CD4-positive, alpha-beta T cell treated with Interleukin-15 for 4 hours (primary cell): ENCODE measurements at regions not wholly inside any gene's neighbourhood (a gene's known extent, or its start where the extent isn't known, plus 50 kb on each side); places are given as distances from the start of the nearest gene placed in this dataset.
"Not testable (repeated sequence)": the region's sequence is repeated elsewhere in the genome, so short reads cannot be mapped to it uniquely, and the experiment has no call there.

Source experiments
- DNase-seq: peaks from one replicate; pipeline ENCODE4 v3.0.0-alpha.2; 2020; ENCODE audit warnings: low spot score

DNA sequence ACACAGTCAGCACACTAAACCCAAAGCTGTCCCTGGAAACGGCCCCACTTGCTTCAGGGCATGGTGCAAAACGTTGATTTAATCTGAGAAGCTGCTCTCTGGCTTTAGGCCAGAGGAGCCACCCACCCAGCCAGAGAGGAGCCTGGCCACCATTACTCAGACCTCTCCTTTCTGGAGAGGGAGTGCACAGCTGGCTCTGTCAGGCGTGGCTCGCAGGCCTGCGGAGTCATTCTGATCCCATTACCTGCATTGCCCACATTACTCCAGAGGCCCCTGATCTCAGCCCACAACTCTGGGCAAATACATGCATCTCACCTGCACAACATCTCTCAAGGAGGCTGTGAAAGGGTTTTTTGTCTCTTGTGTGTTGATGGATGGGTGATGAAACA, 370.0 kb upstream of the IGFBP3 start:
- no peak for DNase-seq

DNA sequence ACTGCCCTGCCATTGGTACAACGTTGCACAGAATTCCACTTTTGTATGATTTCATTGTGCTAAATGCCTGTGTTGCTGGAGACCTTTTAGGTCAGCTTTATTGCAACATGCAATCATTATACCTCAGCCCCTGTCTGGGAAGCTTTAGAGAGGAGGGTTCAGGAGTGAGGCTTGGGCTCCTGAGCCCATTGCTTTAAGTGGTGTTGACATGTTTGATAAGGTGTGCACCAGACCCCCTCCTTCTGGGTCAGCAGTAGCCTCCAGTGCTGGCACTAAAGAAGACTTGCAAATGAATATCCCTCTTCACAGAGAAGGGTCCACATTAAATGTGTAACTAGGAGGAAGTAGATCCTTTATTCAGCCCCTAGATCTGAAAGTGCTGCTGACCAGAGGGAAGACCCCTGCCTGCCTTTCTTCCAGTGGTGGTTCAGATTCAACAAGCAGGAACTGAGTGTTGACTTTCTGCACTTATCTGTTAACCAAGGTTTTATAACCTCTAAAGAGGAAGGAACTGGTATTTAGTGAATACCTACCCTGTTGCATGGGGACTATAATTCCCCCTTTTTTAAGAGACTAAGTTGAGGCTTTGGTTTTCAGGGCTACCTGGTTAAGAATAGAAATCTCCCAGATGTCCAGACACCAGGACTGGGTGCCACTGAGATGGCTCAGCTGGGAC, 369.4 kb upstream of the IGFBP3 start:
- no peak for DNase-seq

DNA sequence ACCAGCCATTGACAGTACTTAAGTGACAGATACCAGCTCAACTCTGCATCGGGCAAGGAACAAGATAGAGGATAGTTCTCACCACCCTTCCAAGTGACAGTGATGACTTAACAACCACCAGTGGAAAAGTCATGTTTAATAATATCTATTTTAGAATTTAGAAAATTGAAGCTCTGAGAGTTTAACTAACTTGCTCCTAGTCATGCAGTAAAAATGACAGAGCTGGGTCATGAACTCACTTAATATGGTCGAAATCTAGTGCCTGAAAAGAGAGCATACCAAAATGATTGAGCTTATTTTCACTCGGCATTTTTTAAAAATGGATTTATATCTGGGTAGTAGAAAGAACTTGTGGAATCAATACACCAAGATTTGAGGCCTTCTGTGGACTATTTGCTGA, 367.8 kb upstream of the IGFBP3 start:
- no peak for DNase-seq

DNA sequence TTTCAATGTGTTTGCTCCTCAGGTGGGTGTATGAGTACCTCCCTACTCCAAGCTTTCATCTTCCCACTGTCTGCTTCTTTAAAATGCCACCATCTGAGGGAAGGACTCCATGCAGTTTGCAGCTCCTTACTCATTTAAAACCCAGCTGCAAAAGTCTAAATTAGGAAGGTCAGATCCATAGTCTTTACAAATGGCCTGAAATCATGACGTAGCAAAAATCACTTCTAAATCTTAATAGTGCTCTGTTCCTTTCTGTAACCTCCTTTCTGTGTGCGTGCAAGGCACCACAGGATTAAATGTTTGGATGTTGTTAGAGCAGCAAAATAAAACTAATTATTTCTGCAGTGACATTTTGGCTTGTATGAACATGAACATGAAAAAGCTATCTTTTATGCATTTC, 366.9 kb upstream of the IGFBP3 start:
- DNase-seq: no peak

DNA sequence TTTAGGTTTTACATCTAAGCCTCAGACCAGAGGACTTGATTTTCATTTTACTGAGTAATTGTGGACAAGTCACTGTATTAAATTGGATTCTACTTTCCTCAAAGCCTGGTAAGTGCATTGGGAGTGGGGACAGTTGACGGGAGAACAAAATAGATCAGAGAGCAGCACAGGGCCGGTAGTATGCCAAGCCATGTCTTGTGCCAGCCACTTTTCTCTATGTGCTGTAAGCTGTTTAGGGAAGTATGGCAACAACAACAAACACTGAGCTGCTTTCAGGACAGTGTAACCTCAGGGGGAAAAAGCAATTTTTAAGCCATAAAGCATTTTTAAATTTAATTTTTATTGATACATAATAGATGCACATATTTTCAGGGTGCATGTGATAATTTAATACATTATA, 365.9 kb upstream of the IGFBP3 start:
- DNase-seq: no peak

DNA sequence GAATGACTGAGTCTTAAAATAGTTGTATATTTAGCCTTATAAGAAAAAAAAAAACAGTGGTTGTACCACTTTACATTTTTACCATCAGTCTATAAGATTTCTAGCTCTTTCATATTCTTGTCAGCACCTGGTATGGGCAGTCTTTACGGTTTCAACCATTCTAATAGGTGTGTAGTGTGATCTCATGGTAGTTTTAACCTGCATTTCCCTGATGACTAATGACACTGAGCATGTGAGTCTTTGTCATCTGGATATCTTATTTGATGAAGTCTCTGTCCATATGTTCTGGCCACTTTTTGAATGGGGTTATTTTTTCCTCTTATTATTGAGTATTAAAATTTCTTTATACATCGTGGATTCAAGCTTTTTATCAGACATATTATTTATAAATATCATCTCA, 365.3 kb upstream of the IGFBP3 start:
- no peak for DNase-seq

- no peak for DNase-seq
Observed at GRCh38 chr7:46285878-46286277, 364.8 kb upstream of the IGFBP3 start.

DNA sequence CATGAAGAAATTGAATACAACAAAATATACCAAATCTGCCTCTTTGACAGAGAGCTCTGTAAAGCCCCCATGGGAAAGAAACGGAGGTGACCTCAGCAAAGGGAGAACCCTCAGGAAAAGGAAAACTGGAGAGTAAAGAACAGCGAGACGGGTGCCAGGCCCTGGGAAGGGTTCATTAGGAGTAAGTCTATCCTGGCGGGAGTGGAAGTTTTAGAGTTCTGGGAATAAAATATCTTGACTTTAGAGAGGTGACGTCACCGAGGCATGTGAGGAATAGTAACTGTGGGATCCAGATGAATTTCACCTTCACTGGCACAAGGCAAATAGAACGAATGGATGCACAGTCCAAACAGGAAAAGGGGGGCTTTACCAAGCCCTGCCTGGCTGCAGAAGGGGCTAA, 362.8 kb upstream of the IGFBP3 start:
- no peak for DNase-seq

- no peak for DNase-seq
Observed at GRCh38 chr7:46282155-46282554, 361.1 kb upstream of the IGFBP3 start.

DNA sequence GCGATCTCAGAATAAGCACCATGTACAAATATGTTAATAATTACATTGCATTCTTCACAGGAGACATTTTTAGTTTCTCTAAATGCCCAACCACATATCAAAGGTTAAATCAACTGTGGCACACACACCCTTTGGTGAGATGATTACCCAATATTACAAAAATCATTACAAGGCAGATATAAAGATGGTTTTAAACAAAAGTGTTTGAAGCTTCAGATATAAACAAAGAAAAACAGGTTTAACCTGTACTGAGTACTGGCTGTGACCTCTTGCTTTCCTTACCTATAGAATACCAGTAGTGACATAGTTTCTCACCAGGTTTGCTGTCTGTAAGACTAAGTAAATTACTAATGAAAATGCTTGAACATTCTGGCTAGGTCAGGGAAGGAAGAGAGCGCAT, 360.0 kb upstream of the IGFBP3 start:
- no peak for DNase-seq

DNA sequence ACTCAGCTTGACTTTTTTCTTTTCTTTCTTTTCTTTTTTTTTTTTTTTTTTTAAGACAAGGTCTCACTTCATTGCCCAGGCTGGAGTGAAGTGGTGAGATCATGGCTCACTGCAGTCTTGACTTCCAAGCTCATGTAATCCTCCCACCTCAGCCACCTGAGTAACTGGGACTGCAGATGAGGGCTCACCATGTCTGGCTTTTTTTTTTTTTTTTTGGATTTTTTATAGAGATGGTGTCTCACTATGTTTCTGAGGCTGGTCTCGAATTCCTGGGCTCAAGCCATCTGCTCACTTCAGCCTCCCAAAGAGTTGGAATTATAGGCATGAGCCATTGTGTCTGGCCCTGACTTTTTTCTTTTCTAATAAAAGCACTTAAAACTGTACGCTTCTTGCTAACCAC, 358.2 kb upstream of the IGFBP3 start:
- no peak for DNase-seq

- DNase-seq: no peak
Observed at GRCh38 chr7:46264646-46265045, 343.6 kb upstream of the IGFBP3 start.

DNA sequence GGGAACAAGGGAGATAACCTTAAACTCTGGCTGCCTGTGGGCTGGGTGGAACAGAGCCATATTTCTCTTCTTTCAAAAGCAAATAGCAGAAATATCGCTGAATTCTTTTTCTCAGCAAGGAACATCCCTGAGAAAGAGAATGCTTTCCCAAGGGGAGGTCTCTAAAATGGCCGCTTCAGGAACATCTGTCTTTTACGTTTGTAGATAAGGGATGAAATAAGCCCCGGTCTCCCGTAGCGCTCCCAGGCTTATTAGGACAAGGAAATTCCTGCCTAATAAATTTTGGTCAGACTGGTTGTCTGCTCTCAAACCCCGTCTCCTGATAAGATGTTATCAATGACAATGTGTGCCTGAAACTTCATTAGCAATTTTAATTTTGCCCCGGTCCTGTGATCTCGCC, 340.6 kb upstream of the IGFBP3 start:
- DNase-seq: not testable (repeated sequence)

GRCh38 chr7:46259947-46260346, 338.9 kb upstream of the IGFBP3 start:
- DNase-seq: no peak

GRCh38 chr7:46257761-46258448, 336.8 kb upstream of the IGFBP3 start:
- no peak for DNase-seq

GRCh38 chr7:46256870-46257661, 336.0 kb upstream of the IGFBP3 start:
- DNase-seq: no peak

- DNase-seq: no peak
Observed at GRCh38 chr7:46253520-46253919, 332.4 kb upstream of the IGFBP3 start.

DNA sequence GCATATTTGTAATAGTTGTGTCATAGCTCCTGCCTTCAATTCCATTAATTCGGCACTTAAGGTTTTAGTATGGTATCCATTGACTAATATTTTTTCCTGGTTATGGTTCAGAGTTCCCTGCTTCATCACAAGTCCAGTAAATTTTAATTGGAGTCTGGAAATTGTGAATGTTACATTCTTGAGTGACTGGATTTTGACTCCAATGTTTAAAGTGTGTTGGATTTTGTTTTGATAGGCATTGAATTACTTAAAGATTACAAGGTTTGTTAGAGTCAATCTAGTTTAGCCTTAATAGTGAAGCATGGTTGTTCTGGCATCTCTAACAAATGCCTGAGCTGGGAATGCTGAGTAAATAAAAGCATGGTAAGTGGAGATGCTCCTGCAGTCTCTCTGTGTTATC, 326.6 kb upstream of the IGFBP3 start:
- DNase-seq: no peak

DNA sequence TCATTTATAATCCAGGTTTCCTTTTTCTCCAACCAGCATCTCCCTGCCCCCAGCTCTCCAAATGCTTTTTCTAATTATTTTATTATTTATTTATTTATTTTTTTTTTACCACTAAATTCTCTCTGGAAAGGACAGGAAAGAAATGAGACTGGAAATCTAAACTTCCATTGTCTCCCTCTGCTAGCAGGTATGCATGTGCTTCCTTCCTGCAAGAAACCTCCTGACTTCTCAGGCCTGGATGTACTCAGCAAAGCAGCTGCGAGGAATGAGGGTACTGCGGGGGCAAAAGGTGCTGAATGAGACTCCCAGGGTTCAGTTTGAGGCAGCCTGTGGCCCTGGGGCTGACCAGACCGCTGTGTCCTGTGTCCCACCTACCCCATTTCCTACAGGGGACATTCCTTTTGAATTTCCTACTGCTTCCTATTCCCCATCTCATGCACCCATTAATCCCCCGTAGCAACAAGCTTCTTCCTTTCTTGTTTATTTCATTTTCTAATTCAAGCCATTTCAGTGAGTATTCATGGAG, 324.6 kb upstream of the IGFBP3 start:
- no peak for DNase-seq

- DNase-seq: no peak
Observed at GRCh38 chr7:46244757-46245156, 323.7 kb upstream of the IGFBP3 start.

- DNase-seq: no peak
Observed at GRCh38 chr7:46243406-46243805, 322.3 kb upstream of the IGFBP3 start.

GRCh38 chr7:46239846-46240245, 318.8 kb upstream of the IGFBP3 start:
- DNase-seq: no peak

DNA sequence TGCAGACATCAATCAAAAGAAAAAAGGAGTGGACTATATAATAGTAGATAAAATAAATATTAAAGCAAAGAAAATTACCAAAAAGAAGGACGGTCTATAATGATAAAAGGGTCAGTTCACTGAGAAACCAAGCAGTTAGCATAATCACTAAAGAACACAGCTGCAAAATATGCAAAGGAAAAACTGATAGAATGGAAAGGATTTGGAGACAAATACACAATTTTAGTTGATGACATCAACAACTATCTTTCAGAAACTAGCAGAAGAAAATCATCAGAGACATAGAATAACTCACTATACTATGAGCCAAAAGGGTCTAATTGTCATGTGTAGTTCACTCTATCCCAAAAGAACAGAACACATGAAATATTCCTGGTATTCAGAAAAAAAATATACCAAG, 316.4 kb upstream of the IGFBP3 start:
- no peak for DNase-seq
